Aorta (tissue), 5 donors: ENCODE measurements at regions not wholly inside any gene's neighbourhood (a gene's known extent, or its start where the extent isn't known, plus 50 kb on each side); places are given as distances from the start of the nearest gene placed in this dataset.

Experiments
- ATAC-seq: fragments of 200-7000 bp; cut with Tn5 transposase; one replicate; pipeline ENCODE4 v1.9.1; 2022; ENCODE audit warnings: moderate library complexity; ENCODE audit not compliant: low FRiP score
- DNase-seq, 2 donors: peaks; one replicate each; pipeline ENCODE4 v3.0.0-alpha.2; 2020
- H3K27ac ChIP-seq, 2 donors: one replicate each; pipeline ENCODE4 v1.5.1; 2013; ENCODE audit warnings: low read length in 2 of 2, mild to moderate bottlenecking in 2 of 2, moderate library complexity in 2 of 2, control low read depth in 1 of 2, inconsistent platforms in 1 of 2, low read depth in 1 of 2
- H3K27me3 ChIP-seq, 2 donors: one replicate each; pipeline ENCODE4 v1.6.1; 2013; ENCODE audit warnings: control low read depth in 1 of 2, low read length in 1 of 2, mild to moderate bottlenecking in 1 of 2, moderate library complexity in 1 of 2; ENCODE audit not compliant: insufficient read depth in 2 of 2, control insufficient read depth in 1 of 2
- H3K36me3 ChIP-seq, 2 donors: one replicate each; pipeline ENCODE4 v1.6.1; 2013; ENCODE audit warnings: control low read depth in 1 of 2, low read length in 1 of 2, mild to moderate bottlenecking in 1 of 2; ENCODE audit not compliant: insufficient read depth in 2 of 2, control insufficient read depth in 1 of 2
- H3K4me1 ChIP-seq, 2 donors: one replicate each; pipeline ENCODE4 v1.6.1; 2013; ENCODE audit warnings: low read length in 2 of 2, control low read depth in 1 of 2, mild to moderate bottlenecking in 1 of 2, moderate library complexity in 1 of 2; ENCODE audit not compliant: insufficient read depth in 2 of 2, control insufficient read depth in 1 of 2
- H3K4me3 ChIP-seq, 2 donors: one replicate each; pipeline ENCODE4 v1.5.1; 2013; ENCODE audit warnings: low read length in 2 of 2, control low read depth in 1 of 2, mild to moderate bottlenecking in 1 of 2
- H3K9me3 ChIP-seq: one replicate; pipeline ENCODE4 v1.6.1; 2013; ENCODE audit warnings: mild to moderate bottlenecking, low read length; ENCODE audit not compliant: control insufficient read depth
- WGBS, 2 donors: extraction: QIAGEN DNeasy Blood & Tissue Kit; methylation state at CpG; one replicate each; pipeline ENCODE4 v1.1.7; 2013; 5-methylcytosine and 5-hydroxymethylcytosine counted together
- intact Hi-C, 2 donors: fragments of 100-400 bp; cut with DNase I; formaldehyde crosslinking; loops; one replicate each; pipeline versions ENCODE4 v1.14.2 to v1.15.0; 2022
- donor health status: healthy with polysubstance abuse.
- donor health status: Bipolar disorder and iron deficiency.
- donor health status: DM: no; HTN: no; CAD: no.
- donor health status: DM: no; HTN: no; CAD: no.
- donor health status: DM: yes; HTN: yes; CAD: no.

GRCh38 chr2:107340955-107341354 is 455.0 kb upstream of the ST6GAL2 start:
- DNase-seq (no peak), ATAC-seq (no peak)
- intact Hi-C loops, result no loop called here
- H3K27me3 ChIP-seq, result no peaks in the 10 kb centered on the region
- 97 to 99% methylated on average over 2 of the region's 2 CpGs for WGBS, 2 donors
- H3K4me1 ChIP-seq, result peaks cover 3% of the 10 kb centered on the region in 2 donors
- H3K27ac ChIP-seq, result no peak overlapping the region
- no peak overlapping the region for H3K4me3 ChIP-seq
- peaks cover 2% of the 10 kb centered on the region for H3K9me3 ChIP-seq
- no peaks in the 10 kb centered on the region for H3K36me3 ChIP-seq

GRCh38 chr2:107349329-107349728 is 463.4 kb upstream of the ST6GAL2 start:
- Histone ChIP-seq H3K9me3 (no peaks in the 10 kb centered on the region), H3K4me1 (no peaks in the 10 kb centered on the region), H3K4me3 (no peak overlapping the region), H3K36me3 (no peaks in the 10 kb centered on the region), H3K27me3 (no peaks in the 10 kb centered on the region), H3K27ac (no peak overlapping the region)
- no peak for DNase-seq
- no peak for ATAC-seq
- WGBS, 2 donors, result 95% methylated on average over 4 of the region's 4 CpGs
- intact Hi-C loops, result no loop called here

GRCh38 chr2:107354175-107354574 is 468.2 kb upstream of the ST6GAL2 start:
- intact Hi-C loops, result no loop called here
- Histone ChIP-seq H3K4me1 (no peaks in the 10 kb centered on the region), H3K4me3 (no peak overlapping the region), H3K36me3 (no peaks in the 10 kb centered on the region), H3K27me3 (no peaks in the 10 kb centered on the region), H3K9me3 (no peaks in the 10 kb centered on the region), H3K27ac (no peak overlapping the region)
- 84 to 86% methylated on average over 3 of the region's 3 CpGs for WGBS, 2 donors
- no peak for ATAC-seq
- no peak for DNase-seq

- no peak for DNase-seq
- no peaks in the 10 kb centered on the region for H3K9me3 ChIP-seq
- H3K36me3 ChIP-seq, result no peaks in the 10 kb centered on the region
- ATAC-seq, result no peak
- H3K27me3 ChIP-seq, result no peaks in the 10 kb centered on the region
- H3K4me1 ChIP-seq, result peaks cover 4% of the 10 kb centered on the region in 2 donors
- no peak overlapping the region for H3K27ac ChIP-seq
- H3K4me3 ChIP-seq, result no peak overlapping the region
- intact Hi-C loops, result no loop called here
- WGBS, 2 donors, result 97 to 98% methylated on average over 6 of the region's 6 CpGs
These were observed 468.3 kb upstream of the RGPD4 start for GRCh38 chr2:107358362-107358761.

GRCh38 chr2:107359021-107359420 is 467.7 kb upstream of the RGPD4 start:
- H3K27ac ChIP-seq, result no peak overlapping the region
- ATAC-seq (no peak), DNase-seq (no peak)
- no peak overlapping the region for H3K4me3 ChIP-seq
- intact Hi-C loops, result no loop called here
- peaks cover 4% of the 10 kb centered on the region in 2 donors for H3K4me1 ChIP-seq
- no peaks in the 10 kb centered on the region for H3K36me3 ChIP-seq
- H3K27me3 ChIP-seq, result no peaks in the 10 kb centered on the region
- 95% methylated on average over 4 of the region's 4 CpGs for WGBS, 2 donors
- H3K9me3 ChIP-seq, result no peaks in the 10 kb centered on the region

GRCh38 chr2:107361751-107362381 is 464.8 kb upstream of the RGPD4 start:
- no peak for DNase-seq
- WGBS, 2 donors, result 16 to 26% methylated on average over 4 of the region's 4 CpGs
- no peak for ATAC-seq
- intact Hi-C loops, result no loop called here
- H3K27ac ChIP-seq, result no peak overlapping the region
- no peaks in the 10 kb centered on the region for H3K9me3 ChIP-seq
- H3K4me1 ChIP-seq, result peaks cover 4% of the 10 kb centered on the region in 2 donors
- no peak overlapping the region for H3K4me3 ChIP-seq
- no peaks in the 10 kb centered on the region for H3K36me3 ChIP-seq
- no peaks in the 10 kb centered on the region for H3K27me3 ChIP-seq

- no peak overlapping the region for H3K4me3 ChIP-seq
- peaks cover 4% of the 10 kb centered on the region in 2 donors for H3K4me1 ChIP-seq
- H3K27ac ChIP-seq, result no peak overlapping the region
- H3K36me3 ChIP-seq, result no peaks in the 10 kb centered on the region
- ATAC-seq (no peak), DNase-seq (no peak)
- intact Hi-C loops, result no loop called here
- WGBS, 2 donors, result 94% methylated on average over 1 of the region's 1 CpG
- H3K9me3 ChIP-seq, result no peaks in the 10 kb centered on the region
- H3K27me3 ChIP-seq, result no peaks in the 10 kb centered on the region
These were observed 463.7 kb upstream of the RGPD4 start for GRCh38 chr2:107362993-107363392.

- Histone ChIP-seq H3K4me3 (no peak overlapping the region), H3K27ac (no peak overlapping the region), H3K36me3 (no peaks in the 10 kb centered on the region), H3K4me1 (peaks cover 4% of the 10 kb centered on the region in 2 donors), H3K27me3 (no peaks in the 10 kb centered on the region), H3K9me3 (no peaks in the 10 kb centered on the region)
- DNase-seq (no peak), ATAC-seq (no peak)
- 96 to 100% methylated on average over 2 of the region's 2 CpGs for WGBS, 2 donors
- intact Hi-C loops, result no loop called here
These were observed 462.9 kb upstream of the RGPD4 start for GRCh38 chr2:107363806-107364205.

- ATAC-seq, result no peak
- intact Hi-C loops, result no loop called here
- H3K36me3 ChIP-seq, result no peaks in the 10 kb centered on the region
These were observed 462.2 kb upstream of the RGPD4 start for GRCh38 chr2:107364361-107364950.

More at GRCh38 chr2:107364361-107364950, 462.2 kb upstream of the RGPD4 start:
- no peaks in the 10 kb centered on the region for H3K9me3 ChIP-seq
- H3K27me3 ChIP-seq, result no peaks in the 10 kb centered on the region
- no peak for DNase-seq
- no peak overlapping the region for H3K4me3 ChIP-seq
- peaks cover 4% of the 10 kb centered on the region in 2 donors for H3K4me1 ChIP-seq
- no peak overlapping the region for H3K27ac ChIP-seq
- WGBS, 2 donors, result 96 to 98% methylated on average over 4 of the region's 4 CpGs
